HAP-1 (cell line): ENCODE measurements at regions not wholly inside any gene's neighbourhood (a gene's known extent, or its start where the extent isn't known, plus 50 kb on each side); places are given as distances from the start of the nearest gene placed in this dataset.

Experiments used
- DNase-seq, 2 experiments: peaks; one replicate each; pipeline ENCODE4 v3.0.0-alpha.2; 2016 to 2020; ENCODE audit warnings: low spot score in 2 of 2
- H3K27me3 ChIP-seq: fragments of 250-450 bp; sonication (Bioruptor Pico); 2 replicates; pipeline ENCODE4 v1.5.1; 2020; ENCODE audit warnings: low read depth, mild to moderate bottlenecking, moderate library complexity
- H3K36me3 ChIP-seq: fragments of 250-450 bp; sonication (Bioruptor Pico); replicated peaks from 2 replicates; pipeline ENCODE4 v1.5.1; 2020; ENCODE audit warnings: mild to moderate bottlenecking
- H3K4me1 ChIP-seq: fragments of 250-450 bp; sonication (Bioruptor Pico); 2 replicates; pipeline ENCODE4 v1.5.1; 2020; ENCODE audit warnings: mild to moderate bottlenecking
- H3K4me3 ChIP-seq: fragments of 250-450 bp; sonication (Bioruptor Pico); 2 replicates; pipeline ENCODE4 v1.5.1; 2020; ENCODE audit warnings: mild to moderate bottlenecking, moderate library complexity
- H3K9me3 ChIP-seq: fragments of 250-450 bp; sonication (Bioruptor Pico); 2 replicates; pipeline ENCODE4 v1.5.1; 2020; ENCODE audit warnings: mild to moderate bottlenecking, moderate library complexity
- in situ Hi-C: fragments of 300-500 bp; cut with MboI; formaldehyde crosslinking; loops from 3 replicates; pipeline ENCODE4 v1.14.3; 2020; ENCODE audit warnings: low sequenced_read_pairs, inconsistent platforms, mixed read lengths

- no peaks in the 10 kb centered on the region; the same call in 1 of the 2 replicates for H3K27me3 ChIP-seq
- no peaks in the 10 kb centered on the region for H3K9me3 ChIP-seq
- no peak for DNase-seq
- peaks cover 11% of the 10 kb centered on the region for H3K4me1 ChIP-seq
- H3K4me3 ChIP-seq: no peak overlapping the region
- H3K36me3 ChIP-seq: no peaks in the 10 kb centered on the region
- in situ Hi-C loops: loop anchor here (10.0 kb wide), 1 partner anchor 328 kb away; no protein-coding TSS in a partner anchor
Observed at GRCh38 chr9:71253011-71253410, 131.6 kb upstream of the TRPM3 start.

GRCh38 chr9:71250581-71250980 lies 129.2 kb upstream of the TRPM3 start:
- H3K27me3 ChIP-seq: no peaks in the 10 kb centered on the region; the same call in 1 of the 2 replicates
- peaks cover 21% of the 10 kb centered on the region for H3K4me1 ChIP-seq
- H3K4me3 ChIP-seq: no peak overlapping the region
- in situ Hi-C loops: loop anchor here (10.0 kb wide), 1 partner anchor 326 kb away; no protein-coding TSS in a partner anchor
- no peaks in the 10 kb centered on the region for H3K9me3 ChIP-seq
- no peaks in the 10 kb centered on the region for H3K36me3 ChIP-seq
- no peak for DNase-seq

GRCh38 chr9:71249729-71250317 lies 128.4 kb upstream of the TRPM3 start:
- DNase-seq: peak; percentile 56 to 91
- H3K27me3 ChIP-seq: no peaks in the 10 kb centered on the region; the same call in 1 of the 2 replicates
- H3K4me1 ChIP-seq: peaks cover 28% of the 10 kb centered on the region
- no peak overlapping the region for H3K4me3 ChIP-seq
- H3K9me3 ChIP-seq: no peaks in the 10 kb centered on the region
- in situ Hi-C loops: loop anchor here (10.0 kb wide), 2 partner anchors 325 to 615 kb away; no protein-coding TSS in a partner anchor
- no peaks in the 10 kb centered on the region for H3K36me3 ChIP-seq

- Histone ChIP-seq H3K9me3 (no peaks in the 10 kb centered on the region), H3K27me3 (no peaks in the 10 kb centered on the region; the same call in 1 of the 2 replicates), H3K4me1 (peaks cover 34% of the 10 kb centered on the region), H3K4me3 (no peak overlapping the region), H3K36me3 (no peaks in the 10 kb centered on the region)
- DNase-seq: peak; percentile 61 to 100
- in situ Hi-C loops: loop anchor here (10.0 kb wide), 1 partner anchor 611 kb away; no protein-coding TSS in a partner anchor
Observed at GRCh38 chr9:71245651-71246050, 124.2 kb upstream of the TRPM3 start.

GRCh38 chr9:71243951-71244350 lies 122.5 kb upstream of the TRPM3 start:
- no peaks in the 10 kb centered on the region for H3K36me3 ChIP-seq
- H3K4me1 ChIP-seq: peaks cover 33% of the 10 kb centered on the region
- H3K9me3 ChIP-seq: no peaks in the 10 kb centered on the region
- H3K4me3 ChIP-seq: no peak overlapping the region
- no peaks in the 10 kb centered on the region for H3K27me3 ChIP-seq
- in situ Hi-C loops: loop anchor here (10.0 kb wide), 1 partner anchor 609 kb away; no protein-coding TSS in a partner anchor
- DNase-seq: no peak

GRCh38 chr9:71242081-71242480 lies 120.7 kb upstream of the TRPM3 start:
- H3K9me3 ChIP-seq: no peaks in the 10 kb centered on the region
- H3K36me3 ChIP-seq: no peaks in the 10 kb centered on the region
- DNase-seq: no peak
- H3K4me1 ChIP-seq: peaks cover 29% of the 10 kb centered on the region
- H3K4me3 ChIP-seq: no peak overlapping the region
- no peaks in the 10 kb centered on the region for H3K27me3 ChIP-seq
- in situ Hi-C loops: loop anchor here (10.0 kb wide), 1 partner anchor 607 kb away; no protein-coding TSS in a partner anchor

- DNase-seq: no peak
- Histone ChIP-seq H3K36me3 (no peaks in the 10 kb centered on the region), H3K9me3 (no peaks in the 10 kb centered on the region), H3K4me3 (no peak overlapping the region), H3K4me1 (peaks cover 6% of the 10 kb centered on the region), H3K27me3 (no peaks in the 10 kb centered on the region)
- in situ Hi-C loops: no loop called here
Observed at GRCh38 chr9:71237051-71237450, 115.6 kb upstream of the TRPM3 start.

GRCh38 chr9:71233646-71234045 lies 112.2 kb upstream of the TRPM3 start:
- Histone ChIP-seq H3K36me3 (no peaks in the 10 kb centered on the region), H3K4me1 (no peaks in the 10 kb centered on the region), H3K4me3 (no peak overlapping the region), H3K9me3 (no peaks in the 10 kb centered on the region), H3K27me3 (no peaks in the 10 kb centered on the region)
- DNase-seq: no peak
- in situ Hi-C loops: no loop called here

DNA sequence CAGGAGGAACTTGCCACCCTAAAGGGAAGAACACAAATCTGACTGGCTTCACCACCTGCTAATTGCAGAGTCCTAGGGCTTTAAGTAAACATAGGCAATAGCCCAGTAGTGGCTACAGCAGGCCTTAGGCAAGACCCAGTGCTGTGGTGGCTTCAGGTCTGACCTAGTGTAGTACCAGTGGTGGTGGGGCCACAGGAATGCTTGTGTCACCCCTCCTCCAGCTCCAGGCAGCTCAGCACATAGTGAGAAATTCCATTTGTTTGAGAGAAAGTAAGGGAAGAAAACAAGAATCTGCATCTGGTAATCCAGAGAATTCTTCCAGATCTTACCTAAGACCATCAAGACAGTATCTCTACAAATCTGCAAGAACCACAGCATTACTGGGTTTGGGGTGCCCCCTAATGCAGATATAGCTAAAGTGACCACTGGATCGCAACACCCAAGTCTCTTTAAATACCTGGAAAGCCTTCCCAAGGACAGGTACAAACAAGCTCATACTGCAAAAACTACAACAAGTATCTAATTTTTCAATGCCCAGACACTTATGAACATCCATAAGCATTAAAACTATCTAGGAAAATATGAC lies 102.6 kb upstream of the TRPM3 start:
- H3K4me1 ChIP-seq: peaks cover 14% of the 10 kb centered on the region
- no peaks in the 10 kb centered on the region for H3K36me3 ChIP-seq
- H3K9me3 ChIP-seq: no peaks in the 10 kb centered on the region
- in situ Hi-C loops: no loop called here
- H3K27me3 ChIP-seq: no peaks in the 10 kb centered on the region
- no peak overlapping the region for H3K4me3 ChIP-seq
- no peak for DNase-seq

DNA sequence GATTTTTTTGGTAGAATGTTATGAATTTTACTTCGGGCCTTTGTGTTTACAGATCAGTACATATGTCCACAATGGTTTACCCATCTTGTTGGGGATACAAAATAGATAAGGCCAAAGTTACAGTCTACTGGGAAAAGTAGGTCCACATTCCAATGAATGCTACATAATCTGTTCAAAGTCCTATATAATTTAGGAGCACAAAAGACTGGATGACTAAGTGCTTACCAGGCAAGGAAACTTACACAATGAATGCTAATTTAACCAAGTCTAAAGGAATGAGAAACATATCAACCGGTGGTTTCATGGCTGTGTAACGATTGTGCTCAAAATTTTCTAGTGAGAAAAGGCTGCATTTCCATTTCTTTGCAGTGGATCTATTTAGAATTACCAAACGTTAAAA lies 97.4 kb upstream of the TRPM3 start:
- H3K4me3 ChIP-seq: no peak overlapping the region
- H3K27me3 ChIP-seq: no peaks in the 10 kb centered on the region
- DNase-seq: peak in 1 of 2 experiments; percentile 95
- H3K4me1 ChIP-seq: peaks cover 23% of the 10 kb centered on the region
- in situ Hi-C loops: no loop called here
- H3K9me3 ChIP-seq: peaks cover 2% of the 10 kb centered on the region; the same call in 1 of the 2 replicates
- H3K36me3 ChIP-seq: no peaks in the 10 kb centered on the region

- H3K36me3 ChIP-seq: no peaks in the 10 kb centered on the region
- peaks cover 17% of the 10 kb centered on the region for H3K4me1 ChIP-seq
- peaks cover 5% of the 10 kb centered on the region; the same call in 1 of the 2 replicates for H3K9me3 ChIP-seq
- no peak for DNase-seq
- in situ Hi-C loops: no loop called here
- H3K27me3 ChIP-seq: no peaks in the 10 kb centered on the region
- no peak overlapping the region for H3K4me3 ChIP-seq
Observed at GRCh38 chr9:71213633-71214032, 92.2 kb upstream of the TRPM3 start.

- H3K9me3 ChIP-seq: peaks cover 5% of the 10 kb centered on the region; the same call in 1 of the 2 replicates
- H3K36me3 ChIP-seq: no peaks in the 10 kb centered on the region
- peaks cover 11% of the 10 kb centered on the region for H3K4me1 ChIP-seq
- no peaks in the 10 kb centered on the region for H3K27me3 ChIP-seq
- in situ Hi-C loops: no loop called here
- H3K4me3 ChIP-seq: no peak overlapping the region
- no peak for DNase-seq
Observed at GRCh38 chr9:71210326-71210725, 88.9 kb upstream of the TRPM3 start.

GRCh38 chr9:71209890-71210289 lies 88.5 kb upstream of the TRPM3 start:
- Histone ChIP-seq H3K9me3 (peaks cover 5% of the 10 kb centered on the region; the same call in 1 of the 2 replicates), H3K4me1 (peaks cover 11% of the 10 kb centered on the region), H3K36me3 (no peaks in the 10 kb centered on the region), H3K4me3 (no peak overlapping the region), H3K27me3 (no peaks in the 10 kb centered on the region)
- DNase-seq: peak; percentile 55 to 74
- in situ Hi-C loops: no loop called here

GRCh38 chr9:71202931-71203330 lies 81.5 kb upstream of the TRPM3 start:
- H3K9me3 ChIP-seq: 0 out of 2 replicates have a peak, but pooled peaks cover 3% of the 10 kb centered on the region
- no peak overlapping the region for H3K4me3 ChIP-seq
- H3K4me1 ChIP-seq: no peaks in the 10 kb centered on the region
- in situ Hi-C loops: no loop called here
- no peak for DNase-seq
- H3K36me3 ChIP-seq: no peaks in the 10 kb centered on the region
- H3K27me3 ChIP-seq: no peaks in the 10 kb centered on the region
